H1 (cell line): ENCODE measurements at regions not wholly inside any gene's neighbourhood (a gene's known extent, or its start where the extent isn't known, plus 50 kb on each side); places are given as distances from the start of the nearest gene placed in this dataset.

Source experiments
- CTCF ChIA-PET: fragments of 300-600 bp; sonication (Branson Sonifier 250); formaldehyde crosslinking; loops from one replicate; lab custom pipeline; 2021; ENCODE audit not compliant: partially characterized antibody; lab: Charles Lee
- POLR2A ChIA-PET: fragments of 300-600 bp; sonication (Branson Sonifier 250); formaldehyde crosslinking; loops from one replicate; lab custom pipeline; 2021; ENCODE audit warnings: inconsistent platforms; ENCODE audit not compliant: partially characterized antibody; lab: Charles Lee
- DNase-seq, 2 experiments: peaks; one replicate each; pipeline versions ENCODE4 v3.0.0 to v3.0.0-alpha.2; 2010 to 2022; ENCODE audit warnings: low spot score in 2 of 2, low read depth in 1 of 2, mixed read lengths in 1 of 2
- FAIRE-seq: peaks from 2 replicates; lab custom pipeline; 2011; peaks lifted over from hg19 to GRCh38; lab: Jason Lieb, UNC
- H2AFZ ChIP-seq: 2 replicates; pipeline ENCODE4 v1.8.1; 2012; ENCODE audit warnings: low read length, inconsistent platforms
- H2AK5ac ChIP-seq: 2 replicates; pipeline ENCODE4 v1.6.1; 2013; ENCODE audit warnings: low read depth, low read length
- H2BK120ac ChIP-seq: replicated peaks from 2 replicates; pipeline ENCODE3; 2013; ENCODE audit warnings: low read depth, low read length, inconsistent platforms
- H2BK12ac ChIP-seq: 2 replicates; pipeline ENCODE4 v1.6.1; 2013; ENCODE audit warnings: low read depth, low read length
- H2BK15ac ChIP-seq: 2 replicates; pipeline ENCODE4 v1.6.1; 2013; ENCODE audit warnings: low read length
- H2BK20ac ChIP-seq: 2 replicates; pipeline ENCODE4 v1.6.1; 2013; ENCODE audit warnings: low read length
- H2BK5ac ChIP-seq: 2 replicates; pipeline ENCODE4 v1.6.1; 2013; ENCODE audit warnings: low read depth, low read length
- H3K14ac ChIP-seq: 2 replicates; pipeline ENCODE4 v1.6.1; 2013; ENCODE audit warnings: inconsistent platforms; ENCODE audit not compliant: insufficient read length
- H3K18ac ChIP-seq: 2 replicates; pipeline ENCODE4 v1.6.1; 2013; ENCODE audit warnings: low read length; ENCODE audit errors: extremely low read depth
- H3K23ac ChIP-seq: 2 replicates; pipeline ENCODE4 v1.6.1; 2013; ENCODE audit warnings: inconsistent platforms; ENCODE audit not compliant: insufficient read length
- H3K23me2 ChIP-seq: 2 replicates; pipeline ENCODE4 v1.6.1; 2013; ENCODE audit warnings: low read depth, low read length
- H3K27ac ChIP-seq: 2 replicates; pipeline ENCODE4 v1.6.1; 2011; ENCODE audit warnings: low read depth, low read length, inconsistent platforms
- H3K27me3 ChIP-seq, 4 experiments: replicated peaks in 1 of 4; 1 replicate in 1 of 4; 2 replicates in 3 of 4; pipeline versions ENCODE4 v1.6.1 to v1.8.1; 2011 to 2013; ENCODE audit warnings: low read length in 3 of 4, mild to moderate bottlenecking in 3 of 4, inconsistent platforms in 2 of 4, mixed read lengths in 2 of 4, moderate library complexity in 1 of 4; ENCODE audit not compliant: control insufficient read depth in 3 of 4, insufficient read depth in 3 of 4; ENCODE audit errors: extremely low read depth in 1 of 4
- H3K36me3 ChIP-seq, 4 experiments: 2 replicates each; pipeline versions ENCODE4 v1.6.1 to v1.8.1; 2011 to 2013; ENCODE audit warnings: mild to moderate bottlenecking in 4 of 4, low read length in 3 of 4, moderate library complexity in 2 of 4, control low read depth in 1 of 4, inconsistent platforms in 1 of 4; ENCODE audit not compliant: insufficient read depth in 4 of 4, control insufficient read depth in 2 of 4
- H3K4ac ChIP-seq: replicated peaks from 2 replicates; pipeline ENCODE3; 2013; ENCODE audit warnings: low read length, low read depth, mixed read lengths, inconsistent platforms; ENCODE audit not compliant: insufficient read length
- H3K4me1 ChIP-seq, 4 experiments: replicated peaks in 1 of 4; 1 replicate in 1 of 4; 2 replicates in 3 of 4; pipeline versions ENCODE4 v1.6.1 to v1.8.1; 2011 to 2013; ENCODE audit warnings: low read length in 3 of 4, inconsistent platforms in 2 of 4, mixed read lengths in 1 of 4; ENCODE audit not compliant: insufficient read depth in 4 of 4, control insufficient read depth in 3 of 4
- H3K4me2 ChIP-seq, 2 experiments: 2 replicates each; pipeline versions ENCODE4 v1.6.1 to v1.8.1; 2011 to 2013; ENCODE audit warnings: low read depth in 2 of 2, low read length in 2 of 2, control low read depth in 1 of 2, inconsistent platforms in 1 of 2, mild to moderate bottlenecking in 1 of 2; ENCODE audit not compliant: insufficient read depth in 1 of 2
- H3K4me3 ChIP-seq, 4 experiments: fragments of 200-600, 300-600 bp in 1 of 4; sonication (generic), shearing (Covaris generic), sonication (Bioruptor Twin) in 1 of 4; 2 replicates each; pipeline versions ENCODE4 v1.5.1 to v1.8.1; 2011 to 2016; ENCODE audit warnings: low read length in 4 of 4, low read depth in 3 of 4, control low read depth in 2 of 4, inconsistent platforms in 2 of 4, mild to moderate bottlenecking in 2 of 4, mixed read lengths in 1 of 4, moderate library complexity in 1 of 4; ENCODE audit not compliant: insufficient read depth in 2 of 4; ENCODE audit errors: extremely low read depth in 1 of 4
- H3K56ac ChIP-seq: replicated peaks from 2 replicates; pipeline ENCODE3; 2013; ENCODE audit warnings: low read depth, mild to moderate bottlenecking, mixed read lengths, low read length, inconsistent platforms; ENCODE audit not compliant: insufficient read length
- H3K79me1 ChIP-seq: 2 replicates; pipeline ENCODE4 v1.6.1; 2013; ENCODE audit warnings: low read depth, low read length, control low read depth
- H3K79me2 ChIP-seq, 2 experiments: 2 replicates each; pipeline versions ENCODE4 v1.6.1 to v1.8.1; 2012 to 2013; ENCODE audit warnings: low read length in 2 of 2, mild to moderate bottlenecking in 2 of 2, inconsistent platforms in 1 of 2; ENCODE audit not compliant: insufficient read depth in 2 of 2, control insufficient read depth in 1 of 2
- H3K9ac ChIP-seq, 4 experiments: replicated peaks in 1 of 4; 1 replicate in 1 of 4; 2 replicates in 3 of 4; pipeline versions ENCODE4 v1.6.1 to v1.8.1; 2011 to 2013; ENCODE audit warnings: low read depth in 3 of 4, low read length in 3 of 4, control low read depth in 2 of 4, mild to moderate bottlenecking in 2 of 4, moderate library complexity in 2 of 4, inconsistent platforms in 1 of 4; ENCODE audit errors: extremely low read depth in 1 of 4
- H3K9me3 ChIP-seq, 2 experiments: 2 replicates each; pipeline versions ENCODE4 v1.6.1 to v1.8.1; 2012 to 2013; ENCODE audit warnings: mild to moderate bottlenecking in 2 of 2, moderate library complexity in 2 of 2, control low read depth in 1 of 2, inconsistent platforms in 1 of 2, low read depth in 1 of 2, low read length in 1 of 2, mixed read lengths in 1 of 2; ENCODE audit not compliant: insufficient read depth in 2 of 2
- H4K20me1 ChIP-seq, 2 experiments: replicated peaks in 1 of 2; 2 replicates each; pipeline versions ENCODE3 to v1.8.1; 2011 to 2013; ENCODE audit warnings: inconsistent platforms in 2 of 2, low read length in 2 of 2, mild to moderate bottlenecking in 1 of 2; ENCODE audit not compliant: insufficient read depth in 2 of 2, control insufficient read depth in 1 of 2
- H4K5ac ChIP-seq: 2 replicates; pipeline ENCODE4 v1.6.1; 2013; ENCODE audit warnings: low read length, low read depth, mixed read lengths, inconsistent platforms; ENCODE audit not compliant: insufficient read length
- H4K8ac ChIP-seq: 2 replicates; pipeline ENCODE4 v1.8.0; 2013; ENCODE audit warnings: mild to moderate bottlenecking, moderate library complexity, low read length, inconsistent platforms; ENCODE audit not compliant: insufficient read depth; ENCODE audit errors: extremely low read depth
- H4K91ac ChIP-seq: replicated peaks from 2 replicates; pipeline ENCODE3; 2013; ENCODE audit warnings: low read length, mixed read lengths, inconsistent platforms; ENCODE audit not compliant: insufficient read length
- ASH2L ChIP-seq: fragments of 200-600, 300-600 bp; sonication (generic); IDR thresholded peaks from one replicate; pipeline ENCODE4 v1.7.1; 2017; ENCODE audit warnings: low read length
- RAD21 ChIP-seq, 2 experiments: IDR thresholded peaks in 1 of 2; conservative IDR thresholded peaks in 1 of 2; 2 replicates each; pipeline ENCODE4 v1.6.1; 2011; ENCODE audit warnings: low read depth in 2 of 2, low read length in 2 of 2, improper control_type of control experiment in 1 of 2, inconsistent platforms in 1 of 2, mild to moderate bottlenecking in 1 of 2, moderate library complexity in 1 of 2
- TAF7 ChIP-seq: optimal IDR thresholded peaks from 2 replicates; pipeline ENCODE3; 2011; ENCODE audit warnings: low read depth, mild to moderate bottlenecking, inconsistent platforms, low read length, moderate library complexity, borderline replicate concordance
- WGBS, 2 experiments: shearing (Covaris generic) in 1 of 2; methylation state at CpG; one replicate each; pipeline versions ENCODE4 v1.1.6 to v1.1.7; 2013 to 2015; ENCODE audit warnings: low lambda C conversion rate in 2 of 2, mixed read lengths in 2 of 2, inconsistent platforms in 1 of 2, low coverage in 1 of 2, missing lambda C conversion rate in 1 of 2; ENCODE audit not compliant: insufficient replicate concordance in 2 of 2, insufficient coverage in 1 of 2, insufficient read length in 1 of 2; ENCODE audit errors: extremely low coverage in 1 of 2, missing lambda C conversion rate in 1 of 2; 5-methylcytosine and 5-hydroxymethylcytosine counted together
- TF ChIP-seq, protein P1 (sequence below): IDR thresholded peaks from 2 replicates; pipeline ENCODE4 v1.6.1; 2011; ENCODE audit warnings: low read depth, mild to moderate bottlenecking, low read length; ENCODE audit not compliant: insufficient read depth

DNA sequence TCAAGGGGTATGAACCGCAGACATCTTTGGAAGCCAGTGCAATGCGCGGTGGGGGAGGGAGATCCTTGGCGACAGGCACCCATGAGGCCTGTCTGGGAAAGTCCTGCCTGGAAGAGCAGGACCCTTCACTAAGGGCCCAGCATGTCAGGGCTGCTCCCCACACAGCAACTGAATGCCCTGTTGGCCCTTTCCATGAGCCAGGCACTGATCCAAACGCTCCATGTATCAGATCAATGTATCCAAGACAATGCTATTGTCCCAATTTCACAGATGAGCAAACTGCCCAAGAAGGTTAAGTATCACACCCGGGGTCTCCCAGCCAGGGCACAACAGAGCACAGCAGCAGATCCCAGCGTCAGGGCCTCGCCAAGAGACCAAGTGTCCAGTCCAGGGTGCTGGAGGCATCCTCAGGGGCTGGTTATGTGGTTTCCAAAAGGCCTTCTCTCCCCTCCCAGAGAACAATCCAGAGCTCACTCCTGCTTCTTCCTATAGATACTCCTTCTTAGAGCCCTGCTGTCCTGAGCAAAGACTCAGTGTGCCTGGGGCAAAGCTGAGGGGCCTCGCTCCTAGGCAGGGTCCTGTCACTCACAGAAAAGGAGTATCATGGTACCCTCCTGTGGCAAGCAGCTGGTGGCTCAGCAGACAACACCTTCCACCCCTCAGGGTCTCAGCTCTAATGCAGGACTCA is 328.0 kb downstream of the NPHP4 start:
- no peak overlapping the region for H3K4ac ChIP-seq
- no peak overlapping the region for H3K23ac ChIP-seq
- H3K23me2 ChIP-seq: no peaks in the 10 kb centered on the region
- no peak overlapping the region for H3K4me2 ChIP-seq
- no peaks in the 10 kb centered on the region for H3K4me1 ChIP-seq
- H4K5ac ChIP-seq: no peak overlapping the region
- no peak overlapping the region for H4K91ac ChIP-seq
- no peak overlapping the region for H2BK5ac ChIP-seq
- H3K79me2 ChIP-seq: no peaks in the 10 kb centered on the region
- no peak overlapping the region for H3K4me3 ChIP-seq
- no peak overlapping the region for H4K8ac ChIP-seq
- TF ChIP-seq, protein P1, sequence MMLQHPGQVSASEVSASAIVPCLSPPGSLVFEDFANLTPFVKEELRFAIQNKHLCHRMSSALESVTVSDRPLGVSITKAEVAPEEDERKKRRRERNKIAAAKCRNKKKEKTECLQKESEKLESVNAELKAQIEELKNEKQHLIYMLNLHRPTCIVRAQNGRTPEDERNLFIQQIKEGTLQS: no peak
- no peak for TF ChIP-seq TAF7
- TF ChIP-seq ASH2L: no peak
- no peak for TF ChIP-seq RAD21 (IDR thresholded peaks at IDR 0.05 in 1 of 2, conservative IDR thresholded peaks at IDR 0.05 in 1 of 2; ENCODE audit: low read depth in 2 of 2, low read length in 2 of 2)
- H3K18ac ChIP-seq: no peak overlapping the region
- H2AFZ ChIP-seq: no peak overlapping the region
- CTCF ChIA-PET: interaction anchor here (2.8 kb wide), 1 partner anchor 81 kb away, joined by 10 read pairs; no protein-coding TSS in a partner anchor
- H3K27me3 ChIP-seq: no peaks in the 10 kb centered on the region
- DNase-seq (no peak), FAIRE-seq (no peak)
- H3K36me3 ChIP-seq: no peaks in the 10 kb centered on the region
- H2AK5ac ChIP-seq: no peak overlapping the region
- H3K9me3 ChIP-seq: peaks cover 0 to 3% of the 10 kb centered on the region in 2 experiments; a peak in 1 of 4 replicates
- H4K20me1 ChIP-seq: no peaks in the 10 kb centered on the region
- no peak overlapping the region for H3K56ac ChIP-seq
- POLR2A ChIA-PET: interaction anchor here (0.8 kb wide), 1 partner anchor 81 kb away, joined by 3 read pairs; no protein-coding TSS in a partner anchor
- no peaks in the 10 kb centered on the region for H3K79me1 ChIP-seq
- no peak overlapping the region for H3K27ac ChIP-seq
- no peak overlapping the region; a peak in 2 of 7 replicates for H3K9ac ChIP-seq
- no peak overlapping the region for H2BK20ac ChIP-seq
- 87% methylated on average over 9 of the region's 9 CpGs; no CpG with 5 or more reads in 1 of the 2 experiments for WGBS, 2 experiments
- H2BK120ac ChIP-seq: no peak overlapping the region
- H2BK15ac ChIP-seq: no peak overlapping the region
- no peak overlapping the region for H2BK12ac ChIP-seq
- no peak overlapping the region for H3K14ac ChIP-seq
